T-helper 1 cell treated with Interleukin-12 subunit alpha and Interleukin-12 subunit beta and Interleukin-4 antibody, amounts not matched to agents 30 μg/mL and 1 μg/mL, for 36 hours (primary cell): ENCODE measurements at regions not wholly inside any gene's neighbourhood (a gene's known extent, or its start where the extent isn't known, plus 50 kb on each side); places are given as distances from the start of the nearest gene placed in this dataset.
"Not testable (repeated sequence)": the region's sequence is repeated elsewhere in the genome, so short reads cannot be mapped to it uniquely, and the experiment has no call there.

Experiments used
- H3K27ac Mint-ChIP-seq: one replicate; pipeline ENCODE4 v1.8.0; 2021; ENCODE audit warnings: mild to moderate bottlenecking, mixed read lengths
- H3K27me3 Mint-ChIP-seq: one replicate; pipeline ENCODE4 v1.8.0; 2021; ENCODE audit warnings: low read depth, mixed read lengths
- H3K36me3 Mint-ChIP-seq: one replicate; pipeline ENCODE4 v1.8.0; 2021; ENCODE audit warnings: low read depth, mixed read lengths
- H3K4me1 Mint-ChIP-seq: one replicate; pipeline ENCODE4 v1.8.0; 2021; ENCODE audit warnings: low read depth, mixed read lengths
- H3K4me3 Mint-ChIP-seq: one replicate; pipeline ENCODE4 v1.8.0; 2021; ENCODE audit warnings: mild to moderate bottlenecking, moderate library complexity, mixed read lengths
- H3K9me3 Mint-ChIP-seq: one replicate; pipeline ENCODE4 v1.8.0; 2021; ENCODE audit warnings: mixed read lengths

DNA sequence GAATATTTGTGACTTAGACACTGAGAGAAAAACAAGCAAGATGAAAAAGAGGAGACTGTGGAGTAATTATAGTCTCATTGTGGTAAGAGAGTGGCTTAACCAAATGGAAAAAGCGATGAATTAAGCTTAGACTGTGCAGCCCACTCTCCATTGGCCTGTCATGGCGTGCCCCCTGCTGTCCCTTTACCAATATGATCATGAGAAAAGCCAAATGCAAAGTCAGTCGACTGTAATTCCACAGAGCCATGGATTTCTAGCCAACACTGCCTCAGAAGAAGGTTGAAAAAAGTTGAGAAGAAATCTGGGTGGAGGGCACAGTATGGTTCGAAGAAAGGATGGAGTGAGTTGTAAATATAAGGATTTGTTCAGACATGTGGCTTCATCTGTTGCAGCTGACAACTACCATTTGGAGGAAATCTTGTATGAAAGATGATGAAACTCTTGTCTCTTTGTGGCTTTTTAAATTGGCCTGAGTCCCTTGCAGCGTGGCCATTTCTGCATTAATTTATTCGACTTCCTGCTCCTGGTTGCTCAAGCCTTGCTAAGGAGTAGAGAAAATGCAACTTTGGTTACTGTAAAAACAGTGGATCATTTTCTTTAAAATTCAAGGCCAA is 251.4 kb downstream of the DOK5 start:
- Mint-ChIP-seq H3K27me3 (no peaks in the 10 kb centered on the region), H3K27ac (no peak overlapping the region), H3K9me3 (peaks cover 4% of the 10 kb centered on the region), H3K4me1 (no peaks in the 10 kb centered on the region), H3K36me3 (no peaks in the 10 kb centered on the region), H3K4me3 (no peak overlapping the region)

DNA sequence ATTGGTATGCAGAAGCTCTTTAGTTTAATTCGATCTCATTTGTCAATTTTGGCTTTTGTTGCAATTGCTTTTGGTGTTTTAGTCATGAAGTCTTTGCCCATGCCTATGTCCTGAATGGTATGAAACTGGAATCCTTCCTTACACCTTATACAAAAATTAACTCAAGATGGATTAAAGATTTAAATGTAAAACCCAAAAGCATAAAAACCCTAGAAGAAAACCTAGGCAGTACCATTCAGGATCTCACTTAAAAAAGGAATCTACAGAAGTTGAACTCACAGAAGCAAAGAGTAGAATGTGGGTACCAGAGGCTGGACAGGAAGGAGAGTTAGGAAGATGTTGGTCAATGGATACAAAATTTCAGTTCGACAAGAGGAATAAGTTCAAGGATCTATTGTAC is 249.9 kb downstream of the DOK5 start:
- H3K27me3 Mint-ChIP-seq, H3K4me1 Mint-ChIP-seq, H3K27ac Mint-ChIP-seq, H3K9me3 Mint-ChIP-seq, H3K36me3 Mint-ChIP-seq, H3K4me3 Mint-ChIP-seq: not testable (repeated sequence)

DNA sequence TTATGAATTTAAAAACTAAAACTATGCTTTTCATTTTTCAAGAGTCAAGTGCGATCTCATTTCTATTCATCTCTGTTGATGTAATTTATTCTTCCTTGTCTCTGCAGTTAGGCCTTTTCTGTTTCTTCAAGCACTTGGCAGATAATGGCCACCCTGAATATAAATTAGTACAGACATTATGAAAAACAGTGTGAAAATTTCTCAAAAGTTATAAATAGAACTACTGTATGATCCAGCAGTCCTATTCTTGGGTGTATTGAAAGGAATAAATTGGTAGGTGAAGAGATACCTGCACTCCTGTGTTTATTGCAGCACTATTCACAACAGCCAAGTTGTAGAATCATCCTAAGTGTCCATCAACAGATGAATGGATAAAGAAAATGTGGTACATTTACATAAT is 248.3 kb downstream of the DOK5 start:
- H3K36me3 Mint-ChIP-seq: no peaks in the 10 kb centered on the region
- H3K27ac Mint-ChIP-seq: no peak overlapping the region
- H3K27me3 Mint-ChIP-seq: no peaks in the 10 kb centered on the region
- no peaks in the 10 kb centered on the region for H3K4me1 Mint-ChIP-seq
- peaks cover 4% of the 10 kb centered on the region for H3K9me3 Mint-ChIP-seq
- no peak overlapping the region for H3K4me3 Mint-ChIP-seq

DNA sequence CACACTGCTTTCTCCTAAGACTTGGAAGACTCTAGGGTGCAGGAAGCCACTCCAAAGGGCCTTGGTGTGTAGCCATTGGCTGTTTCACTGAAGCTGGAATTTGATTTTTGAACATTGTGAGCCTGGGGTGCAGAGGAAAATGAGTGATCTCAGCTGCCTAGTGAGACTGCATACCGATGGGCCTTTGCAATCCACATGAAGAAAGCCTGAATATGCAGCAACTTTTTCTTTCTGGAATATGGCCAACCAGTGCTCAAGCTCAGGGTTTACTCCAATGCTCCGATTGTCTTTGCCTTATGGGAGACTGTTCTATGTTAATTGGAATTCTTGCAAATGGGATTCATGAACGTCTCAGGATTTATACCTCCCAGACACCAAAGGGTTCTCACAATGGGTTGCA is 242.6 kb downstream of the DOK5 start:
- Mint-ChIP-seq H3K27me3 (peaks cover 4% of the 10 kb centered on the region), H3K9me3 (no peaks in the 10 kb centered on the region), H3K36me3 (no peaks in the 10 kb centered on the region), H3K4me3 (no peak overlapping the region), H3K27ac (no peak overlapping the region), H3K4me1 (no peaks in the 10 kb centered on the region)

DNA sequence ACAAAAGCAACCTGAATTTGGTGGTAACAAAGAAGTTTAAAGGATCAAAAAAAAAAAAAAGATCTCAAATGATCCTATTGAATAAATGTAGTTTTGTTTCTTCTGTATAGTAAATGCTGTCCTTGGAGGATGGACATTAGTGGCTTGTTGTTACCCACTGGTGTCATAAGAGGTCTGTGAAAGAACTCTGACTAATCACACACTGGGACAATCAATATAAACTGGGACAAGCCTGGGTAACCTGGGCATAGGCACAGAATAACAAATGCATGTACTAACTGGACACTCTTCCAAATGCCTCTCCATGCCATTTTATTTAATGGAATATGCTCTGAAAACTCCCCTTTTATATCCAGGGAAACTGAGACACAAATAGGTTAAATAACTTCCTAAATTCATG is 241.4 kb downstream of the DOK5 start:
- H3K4me1 Mint-ChIP-seq: no peaks in the 10 kb centered on the region
- peaks cover 4% of the 10 kb centered on the region for H3K27me3 Mint-ChIP-seq
- no peaks in the 10 kb centered on the region for H3K36me3 Mint-ChIP-seq
- H3K9me3 Mint-ChIP-seq: no peaks in the 10 kb centered on the region
- no peak overlapping the region for H3K4me3 Mint-ChIP-seq
- H3K27ac Mint-ChIP-seq: no peak overlapping the region

DNA sequence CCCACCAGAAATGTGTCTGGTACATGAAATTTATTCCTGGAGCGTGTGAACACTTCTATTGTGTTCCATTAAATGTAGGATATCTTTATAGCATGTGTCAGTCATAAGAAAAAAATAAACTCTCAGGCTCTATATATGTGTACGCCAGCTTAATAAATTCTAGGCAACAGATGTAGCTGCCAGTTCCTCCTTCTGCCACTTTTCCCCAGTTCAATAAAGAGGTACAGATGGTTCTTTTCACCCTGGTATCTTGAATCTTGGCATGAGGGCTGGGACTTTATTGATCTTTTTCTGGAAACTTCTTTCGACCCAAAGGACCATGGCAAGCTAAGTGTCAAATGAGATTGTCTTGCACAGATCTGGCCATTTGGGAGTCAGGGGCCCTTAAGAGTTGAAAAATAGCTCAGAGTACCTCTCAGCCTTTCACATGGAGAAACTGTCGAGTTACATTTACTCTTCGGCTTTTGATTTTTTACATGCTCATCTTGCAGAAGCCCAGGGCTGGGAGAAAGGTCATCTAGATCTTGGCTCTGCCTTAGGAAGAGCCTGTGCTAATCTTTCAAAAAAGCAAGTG is 240.9 kb downstream of the DOK5 start:
- Mint-ChIP-seq H3K4me3 (no peak overlapping the region), H3K9me3 (no peaks in the 10 kb centered on the region), H3K4me1 (no peaks in the 10 kb centered on the region), H3K27me3 (peaks cover 4% of the 10 kb centered on the region), H3K36me3 (no peaks in the 10 kb centered on the region), H3K27ac (no peak overlapping the region)

DNA sequence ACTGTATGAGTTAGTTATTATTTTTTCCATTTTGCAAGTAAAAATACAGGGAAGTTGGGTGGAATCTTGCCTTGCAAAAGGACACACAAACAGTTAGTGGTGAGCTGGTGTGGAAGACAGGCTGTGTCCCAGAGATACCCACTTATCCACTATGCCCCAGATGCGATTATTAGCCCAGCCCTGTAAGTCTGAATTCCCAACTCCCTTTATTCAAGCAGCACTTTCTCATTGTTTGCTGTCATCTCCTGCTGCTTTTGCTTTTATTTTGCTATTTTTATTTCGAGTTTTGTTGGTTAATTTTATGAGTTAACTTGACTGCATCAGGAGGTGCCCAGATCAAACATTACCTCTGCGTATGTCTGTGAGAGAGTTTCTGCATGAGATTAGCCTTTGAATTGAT is 239.4 kb downstream of the DOK5 start:
- no peak overlapping the region for H3K27ac Mint-ChIP-seq
- H3K27me3 Mint-ChIP-seq: peaks cover 4% of the 10 kb centered on the region
- no peaks in the 10 kb centered on the region for H3K9me3 Mint-ChIP-seq
- H3K36me3 Mint-ChIP-seq: no peaks in the 10 kb centered on the region
- no peak overlapping the region for H3K4me3 Mint-ChIP-seq
- no peaks in the 10 kb centered on the region for H3K4me1 Mint-ChIP-seq

DNA sequence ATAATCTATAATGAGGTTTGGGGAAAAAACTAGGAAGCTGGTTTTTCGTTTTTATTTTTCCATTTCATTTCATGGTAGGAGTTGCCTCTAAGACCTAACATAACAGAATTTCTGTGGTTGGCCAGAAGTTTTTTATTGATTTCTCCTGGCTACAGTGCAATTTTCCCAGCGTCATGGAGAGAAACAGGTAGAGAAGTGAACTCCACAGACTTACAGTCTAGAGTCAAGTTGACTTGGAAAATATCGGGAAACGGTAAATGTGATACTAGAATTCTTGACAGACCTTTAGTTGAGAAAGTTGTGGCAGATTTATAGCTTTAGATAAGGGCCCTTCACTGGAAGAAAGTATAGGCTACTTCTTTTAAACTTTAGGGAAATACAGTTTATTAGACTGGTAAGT is 238.3 kb downstream of the DOK5 start:
- Mint-ChIP-seq H3K27me3 (peaks cover 4% of the 10 kb centered on the region), H3K27ac (no peak overlapping the region), H3K4me3 (no peak overlapping the region), H3K9me3 (no peaks in the 10 kb centered on the region), H3K4me1 (no peaks in the 10 kb centered on the region), H3K36me3 (no peaks in the 10 kb centered on the region)

DNA sequence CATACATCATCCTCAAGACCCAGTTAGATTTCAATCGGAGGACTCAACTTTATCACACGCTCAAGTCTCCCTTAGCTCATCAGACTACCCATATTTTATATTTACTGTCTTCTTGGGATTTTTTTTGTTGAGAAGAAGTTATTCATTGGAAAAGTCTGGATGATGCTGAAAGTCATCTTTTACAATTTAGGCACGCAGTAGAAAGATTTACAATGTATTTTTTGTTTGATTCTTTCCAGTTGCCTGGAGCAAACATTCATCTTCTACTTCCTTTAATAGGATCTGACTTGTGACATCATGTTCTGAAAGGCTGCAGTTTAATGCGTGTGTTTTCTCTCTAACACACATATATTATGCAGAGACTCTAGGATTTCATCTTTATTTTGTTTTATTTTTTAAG is 235.7 kb downstream of the DOK5 start:
- Mint-ChIP-seq H3K9me3 (no peaks in the 10 kb centered on the region), H3K27ac (no peak overlapping the region), H3K4me3 (no peak overlapping the region), H3K27me3 (peaks cover 4% of the 10 kb centered on the region), H3K4me1 (no peaks in the 10 kb centered on the region), H3K36me3 (no peaks in the 10 kb centered on the region)

DNA sequence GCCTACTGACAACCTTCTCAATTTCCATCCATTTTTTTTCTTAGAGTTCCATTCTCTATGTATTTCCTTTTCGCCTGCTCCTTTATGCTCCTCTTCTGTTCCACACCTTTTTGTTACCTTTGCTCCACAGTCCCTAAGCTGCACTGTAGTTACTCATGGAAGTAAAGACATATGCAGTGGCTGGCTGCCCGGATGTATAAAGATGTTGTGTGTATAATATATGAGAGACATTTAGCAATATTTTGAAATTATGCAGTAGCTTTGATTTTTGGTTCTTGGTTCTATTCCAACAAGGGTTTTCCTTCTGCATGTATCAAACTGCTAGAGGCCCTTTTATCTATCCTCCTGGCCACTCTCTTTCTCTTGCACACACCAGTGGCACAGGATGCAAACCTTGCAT is 234.9 kb downstream of the DOK5 start:
- no peaks in the 10 kb centered on the region for H3K9me3 Mint-ChIP-seq
- H3K4me3 Mint-ChIP-seq: no peak overlapping the region
- peaks cover 2% of the 10 kb centered on the region for H3K27me3 Mint-ChIP-seq
- no peak overlapping the region for H3K27ac Mint-ChIP-seq
- no peaks in the 10 kb centered on the region for H3K4me1 Mint-ChIP-seq
- H3K36me3 Mint-ChIP-seq: no peaks in the 10 kb centered on the region

DNA sequence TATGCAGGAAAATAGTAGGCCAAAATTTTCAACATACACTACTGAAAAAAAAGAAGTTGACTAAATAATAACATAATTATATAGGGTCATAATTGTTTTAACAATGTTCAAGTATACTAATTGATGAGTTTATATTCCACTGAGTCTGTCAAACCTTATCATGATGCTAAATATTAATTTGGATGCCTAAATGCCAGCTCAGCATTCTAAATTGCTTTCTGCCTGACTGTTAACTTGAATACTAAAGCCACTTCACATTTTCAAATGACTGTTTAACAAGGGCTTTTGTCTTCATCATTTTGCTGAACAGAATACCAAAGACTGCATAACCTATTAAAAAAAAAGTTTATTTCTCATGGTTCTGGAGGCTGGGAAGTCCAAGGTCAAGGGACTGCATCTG is 232.8 kb downstream of the DOK5 start:
- Mint-ChIP-seq H3K9me3 (no peaks in the 10 kb centered on the region), H3K27ac (no peak overlapping the region), H3K4me1 (no peaks in the 10 kb centered on the region), H3K36me3 (no peaks in the 10 kb centered on the region), H3K4me3 (no peak overlapping the region), H3K27me3 (no peaks in the 10 kb centered on the region)

DNA sequence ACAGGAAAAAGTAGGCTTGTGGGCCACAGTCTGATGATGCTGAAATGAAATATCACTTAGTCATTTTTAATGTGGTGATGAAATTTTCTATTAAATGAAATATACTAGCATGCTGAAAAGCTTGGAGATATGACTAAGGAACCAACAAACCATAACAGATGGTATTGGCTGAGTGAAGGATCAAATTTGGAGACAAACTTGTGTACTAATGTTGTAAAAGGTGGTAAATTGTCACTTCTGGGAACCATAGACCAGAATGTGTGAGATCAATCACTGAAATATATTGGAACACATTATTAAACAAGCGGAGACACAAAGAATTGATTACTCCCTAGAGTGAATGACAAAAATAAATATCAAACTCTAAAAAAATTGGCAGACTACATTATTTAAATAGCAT is 232.4 kb downstream of the DOK5 start:
- no peak overlapping the region for H3K27ac Mint-ChIP-seq
- no peak overlapping the region for H3K4me3 Mint-ChIP-seq
- no peaks in the 10 kb centered on the region for H3K27me3 Mint-ChIP-seq
- H3K4me1 Mint-ChIP-seq: no peaks in the 10 kb centered on the region
- H3K9me3 Mint-ChIP-seq: no peaks in the 10 kb centered on the region
- no peaks in the 10 kb centered on the region for H3K36me3 Mint-ChIP-seq

DNA sequence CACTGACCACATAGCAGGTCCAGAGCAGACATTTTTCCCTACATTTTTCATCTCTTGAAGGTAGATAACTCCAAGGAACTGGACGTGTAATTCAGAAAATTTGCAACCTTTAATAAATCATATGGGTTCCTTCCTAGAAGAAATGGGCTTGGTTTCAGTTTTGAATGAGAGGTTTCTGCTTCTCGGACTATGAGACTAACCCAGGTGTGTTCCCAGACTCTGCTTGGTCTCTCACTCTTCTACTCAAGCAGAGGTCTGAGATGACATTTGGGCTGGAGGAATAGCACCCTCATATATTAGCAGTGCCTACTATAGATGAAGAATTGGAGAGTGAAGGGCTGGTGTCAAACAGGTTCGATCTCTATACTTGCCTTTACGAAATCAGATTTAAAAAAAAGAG is 231.2 kb downstream of the DOK5 start:
- no peak overlapping the region for H3K4me3 Mint-ChIP-seq
- no peaks in the 10 kb centered on the region for H3K4me1 Mint-ChIP-seq
- H3K36me3 Mint-ChIP-seq: no peaks in the 10 kb centered on the region
- H3K27ac Mint-ChIP-seq: no peak overlapping the region
- H3K9me3 Mint-ChIP-seq: no peaks in the 10 kb centered on the region
- no peaks in the 10 kb centered on the region for H3K27me3 Mint-ChIP-seq

DNA sequence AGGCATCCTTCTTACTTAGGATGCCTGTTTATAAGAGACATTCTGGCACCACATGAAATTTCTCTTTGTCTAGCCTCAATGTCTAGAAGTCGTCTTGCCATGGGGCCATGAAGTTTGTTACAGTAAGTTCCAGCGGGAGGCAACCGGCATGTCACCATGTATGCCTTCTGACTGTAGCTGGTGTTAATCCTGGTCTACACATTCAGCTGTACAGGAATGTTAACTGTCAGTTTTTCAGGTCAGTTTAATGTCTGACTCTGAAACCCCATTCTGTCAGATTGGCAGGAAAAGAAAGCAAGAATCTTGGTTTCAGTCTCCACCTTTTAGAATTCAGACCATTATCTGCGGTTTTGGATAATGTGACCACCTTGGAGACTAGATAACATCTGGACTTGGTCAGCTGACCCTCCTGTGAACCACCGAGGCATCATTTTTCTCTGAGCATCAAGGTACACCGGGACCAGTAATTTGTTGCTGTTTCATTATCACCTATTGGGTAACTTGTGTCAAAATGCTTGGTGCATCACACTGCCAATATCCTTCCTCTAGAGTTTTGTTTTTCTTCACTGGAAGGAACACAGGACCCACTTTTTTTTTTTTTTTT is 228.7 kb downstream of the DOK5 start:
- Mint-ChIP-seq H3K27me3 (no peaks in the 10 kb centered on the region), H3K4me3 (no peak overlapping the region)

More for the DNA sequence above, 228.7 kb downstream of the DOK5 start:
- Mint-ChIP-seq H3K27ac (no peak overlapping the region), H3K4me1 (no peaks in the 10 kb centered on the region), H3K36me3 (no peaks in the 10 kb centered on the region), H3K9me3 (no peaks in the 10 kb centered on the region)
